Ishikawa (cell line): ENCODE measurements at regions not wholly inside any gene's neighbourhood (a gene's known extent, or its start where the extent isn't known, plus 50 kb on each side); places are given as distances from the start of the nearest gene placed in this dataset.

ENCODE experiments used
- CEBPB ChIP-seq: IDR thresholded peaks from 2 replicates; pipeline ENCODE4 v1.6.1; 2012
- CREB1 ChIP-seq: IDR thresholded peaks from 2 replicates; pipeline ENCODE4 v1.6.1; 2012; ENCODE audit warnings: low read depth
- EGR1 ChIP-seq: IDR thresholded peaks from 2 replicates; pipeline ENCODE4 v1.6.1; 2012
- EP300 ChIP-seq: IDR thresholded peaks from 2 replicates; pipeline ENCODE4 v1.6.1; 2012; ENCODE audit warnings: borderline replicate concordance
- FOXM1 ChIP-seq: IDR thresholded peaks from 2 replicates; pipeline ENCODE4 v1.6.1; 2012; ENCODE audit warnings: low read depth, borderline replicate concordance
- NFIC ChIP-seq: IDR thresholded peaks from 2 replicates; pipeline ENCODE4 v1.6.1; 2012
- RAD21 ChIP-seq: IDR thresholded peaks from 2 replicates; pipeline ENCODE4 v1.6.1; 2012; ENCODE audit warnings: low read depth
- REST ChIP-seq: IDR thresholded peaks from 2 replicates; pipeline ENCODE4 v1.6.1; 2012; ENCODE audit warnings: low read depth, mild to moderate bottlenecking
- TAF1 ChIP-seq: IDR thresholded peaks from 2 replicates; pipeline ENCODE4 v1.6.1; 2012; ENCODE audit warnings: low read depth, mild to moderate bottlenecking
- TEAD4 ChIP-seq: IDR thresholded peaks from 2 replicates; pipeline ENCODE4 v1.6.1; 2012
- YY1 ChIP-seq: IDR thresholded peaks from 2 replicates; pipeline ENCODE4 v1.6.1; 2012; ENCODE audit warnings: low read depth
- ZBTB7A ChIP-seq: IDR thresholded peaks from 2 replicates; pipeline ENCODE4 v1.6.1; 2012; ENCODE audit warnings: low read depth
- TF ChIP-seq, protein P1 (sequence below): IDR thresholded peaks from 2 replicates; pipeline ENCODE4 v1.6.1; 2012

DNA sequence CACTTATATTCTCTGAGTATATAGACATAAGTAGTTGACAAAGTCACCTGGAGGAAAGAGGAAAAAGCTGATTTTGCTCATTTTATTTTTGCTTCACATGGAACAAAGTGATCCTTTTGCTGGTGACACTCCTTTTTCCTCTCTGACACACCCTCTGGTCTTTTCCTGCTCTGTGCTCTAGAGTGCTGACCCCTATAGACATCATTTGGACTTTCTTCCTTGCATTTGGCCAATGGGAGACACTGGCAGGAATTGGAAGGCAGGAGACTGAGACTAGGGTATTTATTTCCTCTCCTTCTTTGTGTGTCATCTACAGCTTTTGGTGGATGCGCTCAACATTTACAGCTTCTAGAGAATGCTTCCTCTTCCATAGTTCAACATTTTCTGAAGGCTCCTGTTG, 1078.1 kb downstream of the SORCS1 start:
- TF ChIP-seq CEBPB (no peak), CREB1 (no peak), TEAD4 (no peak), REST (no peak), RAD21 (no peak), EP300 (no peak), EGR1 (no peak), YY1 (no peak), TAF1 (no peak), NFIC (no peak), FOXM1 (no peak), ZBTB7A (no peak)
- TF ChIP-seq, protein P1, sequence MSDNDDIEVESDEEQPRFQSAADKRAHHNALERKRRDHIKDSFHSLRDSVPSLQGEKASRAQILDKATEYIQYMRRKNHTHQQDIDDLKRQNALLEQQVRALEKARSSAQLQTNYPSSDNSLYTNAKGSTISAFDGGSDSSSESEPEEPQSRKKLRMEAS: no peak
